ENCODE measurements at regions not wholly inside any gene's neighbourhood (a gene's known extent, or its start where the extent isn't known, plus 50 kb on each side); places are given as distances from the start of the nearest gene placed in this dataset.
"Not testable (repeated sequence)": the region's sequence is repeated elsewhere in the genome, so short reads cannot be mapped to it uniquely, and the experiment has no call there.

GRCh38 chr14:104230946-104231345, 92.6 kb downstream of the KIF26A start:
- no peak for DNase-seq (ENCODE audit: low read depth)

GRCh38 chr14:104232070-104232484, 93.7 kb downstream of the KIF26A start:
- no peak for DNase-seq (ENCODE audit: low read depth)

- not testable (repeated sequence) for DNase-seq (ENCODE audit: low read depth)
These were observed 95.8 kb downstream of the KIF26A start for GRCh38 chr14:104234007-104234786.

- DNase-seq (ENCODE audit: low read depth), result no peak
These were observed 97.3 kb downstream of the KIF26A start for GRCh38 chr14:104235686-104236085.

- no peak for DNase-seq (ENCODE audit: low read depth)
These were observed 99.5 kb downstream of the KIF26A start for GRCh38 chr14:104237651-104238423.

- DNase-seq (ENCODE audit: low read depth), result no peak
These were observed 100.2 kb downstream of the KIF26A start for GRCh38 chr14:104238424-104239184.

- DNase-seq (ENCODE audit: low read depth), result no peak
These were observed 100.9 kb downstream of the KIF26A start for GRCh38 chr14:104239185-104239775.

GRCh38 chr14:104239861-104240301, 101.5 kb downstream of the KIF26A start:
- DNase-seq (ENCODE audit: low read depth), result no peak

- no peak for DNase-seq (ENCODE audit: low read depth)
These were observed 102.2 kb downstream of the KIF26A start for GRCh38 chr14:104240434-104241157.

- DNase-seq (ENCODE audit: low read depth), result no peak
These were observed 104.8 kb downstream of the KIF26A start for GRCh38 chr14:104243200-104243599.

GRCh38 chr14:104244221-104245011, 106.0 kb downstream of the KIF26A start:
- no peak for DNase-seq (ENCODE audit: low read depth)

- no peak for DNase-seq (ENCODE audit: low read depth)
These were observed 106.7 kb downstream of the KIF26A start for GRCh38 chr14:104245075-104245474.

GRCh38 chr14:104245723-104246122, 107.3 kb downstream of the KIF26A start:
- no peak for DNase-seq (ENCODE audit: low read depth)

- DNase-seq (ENCODE audit: low read depth), result no peak
These were observed 108.3 kb downstream of the KIF26A start for GRCh38 chr14:104246401-104247335.

GRCh38 chr14:104247336-104248202, 109.2 kb downstream of the KIF26A start:
- no peak for DNase-seq (ENCODE audit: low read depth)

- DNase-seq (ENCODE audit: low read depth), result no peak
These were observed 110.0 kb downstream of the KIF26A start for GRCh38 chr14:104248203-104249055.

- DNase-seq (ENCODE audit: low read depth), result no peak
These were observed 110.7 kb downstream of the KIF26A start for GRCh38 chr14:104249089-104249488.

Measured in stimulated activated CD4-positive, alpha-beta T cell treated with anti-CD3 and anti-CD28 coated beads, Interleukin-2, amount 100 ng/mL, for 4 hours (primary cell).